GM13977 (cell line): ENCODE measurements at regions not wholly inside any gene's neighbourhood (a gene's known extent, or its start where the extent isn't known, plus 50 kb on each side); places are given as distances from the start of the nearest gene placed in this dataset.

Experiments used
- DNase-seq: peaks from one replicate; pipeline ENCODE4 v3.0.0; 2012; ENCODE audit warnings: low spot score
- in situ Hi-C: fragments of 300-500 bp; cut with MboI; formaldehyde crosslinking; loops from one replicate; pipeline ENCODE4 v1.12.0; 2022; ENCODE audit warnings: low sequenced_read_pairs, low pct_unique_long_range_greater_than_20kb, mixed read lengths, inconsistent platforms; ENCODE audit not compliant: unreplicated experiment
- TF ChIP-seq, protein P1 (sequence below): IDR thresholded peaks from 2 replicates; pipeline ENCODE4 v1.5.1; 2012; ENCODE audit warnings: mild to moderate bottlenecking, control low read depth; ENCODE audit not compliant: insufficient read depth; ENCODE audit errors: extremely low read depth, missing control alignments

DNA sequence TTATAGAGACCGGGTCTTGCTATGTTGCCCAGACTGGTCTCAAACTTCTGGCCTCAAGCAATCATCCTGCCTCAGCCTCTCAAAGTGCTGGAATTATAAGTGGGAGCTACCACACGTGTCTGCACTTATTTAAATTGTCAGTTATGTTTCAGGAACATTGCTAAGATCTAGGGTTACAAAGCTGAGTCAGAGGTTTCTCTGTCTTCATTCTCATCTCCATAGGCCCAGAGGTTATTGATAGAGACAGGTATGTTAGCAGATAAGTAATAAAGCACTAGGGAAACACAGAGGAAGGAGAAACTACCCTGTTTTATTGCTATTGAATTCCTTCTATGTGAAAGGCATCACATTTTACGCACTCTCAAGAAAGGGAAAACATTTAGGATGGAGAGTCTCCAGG lies 214.1 kb downstream of the REEP3 start:
- TF ChIP-seq, protein P1, sequence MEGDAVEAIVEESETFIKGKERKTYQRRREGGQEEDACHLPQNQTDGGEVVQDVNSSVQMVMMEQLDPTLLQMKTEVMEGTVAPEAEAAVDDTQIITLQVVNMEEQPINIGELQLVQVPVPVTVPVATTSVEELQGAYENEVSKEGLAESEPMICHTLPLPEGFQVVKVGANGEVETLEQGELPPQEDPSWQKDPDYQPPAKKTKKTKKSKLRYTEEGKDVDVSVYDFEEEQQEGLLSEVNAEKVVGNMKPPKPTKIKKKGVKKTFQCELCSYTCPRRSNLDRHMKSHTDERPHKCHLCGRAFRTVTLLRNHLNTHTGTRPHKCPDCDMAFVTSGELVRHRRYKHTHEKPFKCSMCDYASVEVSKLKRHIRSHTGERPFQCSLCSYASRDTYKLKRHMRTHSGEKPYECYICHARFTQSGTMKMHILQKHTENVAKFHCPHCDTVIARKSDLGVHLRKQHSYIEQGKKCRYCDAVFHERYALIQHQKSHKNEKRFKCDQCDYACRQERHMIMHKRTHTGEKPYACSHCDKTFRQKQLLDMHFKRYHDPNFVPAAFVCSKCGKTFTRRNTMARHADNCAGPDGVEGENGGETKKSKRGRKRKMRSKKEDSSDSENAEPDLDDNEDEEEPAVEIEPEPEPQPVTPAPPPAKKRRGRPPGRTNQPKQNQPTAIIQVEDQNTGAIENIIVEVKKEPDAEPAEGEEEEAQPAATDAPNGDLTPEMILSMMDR, result no peak
- in situ Hi-C loops, result no loop called here
- DNase-seq, result no peak

DNA sequence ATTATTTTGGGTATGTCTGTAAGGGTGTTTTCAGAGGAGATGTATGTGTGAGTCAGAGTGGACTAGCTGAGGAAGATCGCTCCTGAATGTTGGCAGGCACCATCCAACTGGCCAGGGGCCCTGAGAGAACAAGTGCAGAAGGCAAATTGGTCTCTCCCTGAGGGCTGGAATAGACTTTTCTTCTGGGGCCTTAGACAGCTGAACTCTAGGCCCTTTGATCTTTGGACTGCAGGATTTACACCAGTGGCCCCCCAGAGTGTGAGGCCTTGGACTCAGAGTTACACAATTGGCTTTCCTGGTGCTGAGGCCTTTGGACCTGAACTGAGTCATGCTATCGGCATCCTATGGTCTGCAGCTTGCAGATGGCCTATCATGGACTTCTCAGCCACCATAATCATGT lies 217.2 kb downstream of the REEP3 start:
- in situ Hi-C loops, result no loop called here
- DNase-seq, result no peak
- TF ChIP-seq, protein P1, result no peak

DNA sequence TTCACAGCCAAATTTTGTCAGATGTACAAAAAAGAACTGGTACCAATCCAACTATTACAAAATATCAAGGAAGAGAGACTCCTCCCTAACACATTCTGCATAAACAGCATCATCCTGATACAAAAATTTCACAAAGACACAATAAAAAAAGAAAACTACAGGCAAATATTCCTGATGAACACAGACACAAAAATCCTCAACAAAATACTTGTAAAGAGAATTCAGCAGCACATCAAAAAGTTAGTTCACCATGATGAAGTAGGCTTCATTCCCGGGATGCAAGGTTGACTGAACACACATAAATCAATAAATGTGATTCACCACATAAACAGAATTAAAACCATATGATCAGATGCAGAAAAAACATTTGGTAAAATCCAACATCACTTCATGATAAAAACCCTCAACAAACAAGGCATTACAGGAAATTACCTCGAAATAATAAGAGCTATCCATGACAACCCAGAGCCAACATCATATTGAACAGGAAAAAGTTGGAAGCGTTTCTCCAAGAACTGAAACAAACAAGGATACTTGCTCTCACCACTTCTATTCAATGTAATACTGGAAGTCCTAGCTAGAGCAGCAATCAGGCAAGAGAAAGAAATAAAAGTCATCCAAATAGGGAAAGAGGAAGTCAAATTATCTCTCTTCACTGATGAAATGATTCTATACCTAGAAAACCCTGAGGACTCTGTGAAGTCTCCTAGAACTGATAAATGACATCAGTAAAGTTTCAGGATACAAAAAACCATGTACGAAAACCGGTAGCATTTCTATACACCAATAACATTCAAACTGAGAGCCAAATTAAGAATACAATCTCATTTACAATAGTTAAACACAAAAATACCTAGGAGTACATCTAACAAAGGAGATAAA lies 223.1 kb downstream of the REEP3 start:
- TF ChIP-seq, protein P1, result no peak
- DNase-seq, result no peak
- in situ Hi-C loops, result no loop called here

DNA sequence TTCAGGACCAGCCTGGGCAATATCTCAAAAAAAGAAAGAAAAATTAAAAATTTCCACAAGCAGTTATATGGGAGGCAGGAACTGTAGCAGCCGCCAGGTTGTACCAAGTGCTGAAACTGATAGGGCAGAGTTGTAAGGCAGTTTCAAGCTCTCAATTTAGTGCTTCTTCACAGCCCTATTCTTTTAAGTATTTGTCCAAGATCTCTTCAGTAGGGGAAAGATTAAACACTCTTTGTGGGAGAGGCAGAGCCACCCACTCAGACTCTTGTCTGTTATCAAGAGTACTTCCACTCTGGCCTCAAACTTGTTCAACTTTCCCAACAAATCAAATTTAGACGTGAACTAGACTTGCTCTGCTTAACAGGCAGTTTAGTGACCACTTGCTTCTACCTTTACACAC lies 228.7 kb downstream of the REEP3 start:
- no peak for DNase-seq
- TF ChIP-seq, protein P1, result no peak
- in situ Hi-C loops, result no loop called here

DNA sequence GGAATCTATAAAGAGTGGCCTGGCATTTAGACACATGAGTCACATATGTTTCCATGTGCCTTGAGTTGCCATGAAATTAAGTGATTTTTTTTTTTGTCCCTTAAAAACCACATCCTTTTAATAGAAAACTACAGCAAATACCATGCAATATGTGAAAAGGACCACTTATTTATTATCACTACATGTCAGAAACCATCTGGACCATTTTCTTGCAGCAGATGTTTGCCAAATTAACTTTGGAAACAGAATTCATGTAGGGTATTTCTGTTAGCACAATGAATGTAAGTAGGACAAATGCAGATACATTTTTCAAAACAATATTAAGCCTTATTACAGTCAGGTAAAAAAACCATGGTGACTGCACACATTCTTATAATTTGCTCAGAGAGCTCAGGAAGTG lies 230.6 kb downstream of the REEP3 start:
- TF ChIP-seq, protein P1, result no peak
- in situ Hi-C loops, result no loop called here

DNA sequence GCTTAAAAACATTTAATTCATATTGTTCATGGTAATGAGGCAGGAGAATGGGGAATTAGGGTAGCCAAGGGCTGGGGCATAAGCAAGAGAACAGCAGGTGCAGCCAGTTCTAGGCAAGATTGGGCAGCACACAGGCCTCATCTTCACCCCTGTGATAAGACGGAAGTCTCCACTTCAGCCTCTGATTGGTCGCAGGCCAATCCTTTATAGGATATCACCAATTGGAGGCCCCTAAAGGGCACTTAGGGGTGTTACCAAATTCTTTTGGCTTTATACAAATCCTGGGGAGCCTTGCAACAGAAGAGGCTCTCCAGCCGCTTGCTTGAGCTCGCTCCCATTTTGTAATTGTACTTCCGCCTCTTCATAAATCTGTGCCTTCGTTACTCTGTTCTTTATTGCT lies 231.1 kb downstream of the REEP3 start:
- DNase-seq, result no peak
- TF ChIP-seq, protein P1, result no peak
- in situ Hi-C loops, result no loop called here

More for the DNA sequence above, 230.6 kb downstream of the REEP3 start:
- no peak for DNase-seq
